DMS 273 (cell line): ENCODE measurements at regions not wholly inside any gene's neighbourhood (a gene's known extent, or its start where the extent isn't known, plus 50 kb on each side); places are given as distances from the start of the nearest gene placed in this dataset.
"Not testable (repeated sequence)": the region's sequence is repeated elsewhere in the genome, so short reads cannot be mapped to it uniquely, and the experiment has no call there.

Experiments used
- DNase-seq: peaks from one replicate; lab custom pipeline; 2025; ENCODE audit not compliant: unreplicated experiment; lab: John Stamatoyannopoulos, UW

- no peak for DNase-seq
These were observed 61.1 kb downstream of the MAD2L1 start for GRCh38 chr4:120005527-120005926.

- no peak for DNase-seq
These were observed 61.6 kb downstream of the MAD2L1 start for GRCh38 chr4:120005076-120005475.

GRCh38 chr4:120004054-120004453, 62.6 kb downstream of the MAD2L1 start:
- no peak for DNase-seq

GRCh38 chr4:120003193-120003592, 63.5 kb downstream of the MAD2L1 start:
- no peak for DNase-seq

GRCh38 chr4:120001850-120002249, 64.8 kb downstream of the MAD2L1 start:
- no peak for DNase-seq

GRCh38 chr4:120000591-120001296, 65.9 kb downstream of the MAD2L1 start:
- no peak for DNase-seq

DNA sequence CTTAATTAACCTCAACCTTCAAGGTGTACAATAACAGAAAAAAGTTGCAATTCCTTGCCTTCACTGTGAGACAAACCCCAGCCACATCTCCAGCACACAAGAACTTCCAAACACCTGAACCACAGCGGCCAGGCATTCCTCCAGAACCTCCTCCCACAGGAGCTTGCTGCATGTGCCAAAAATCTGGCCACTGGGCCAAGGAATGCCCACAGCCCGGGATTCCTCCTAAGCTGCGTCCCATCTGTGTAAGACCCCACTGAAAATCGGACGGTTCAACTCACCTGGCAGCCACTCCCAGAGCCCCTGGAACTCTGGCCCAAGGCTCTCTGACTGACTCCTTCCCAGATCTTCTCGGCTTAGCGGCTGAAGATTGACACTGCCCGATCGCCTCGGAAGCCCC, 70.6 kb downstream of the MAD2L1 start:
- DNase-seq, result not testable (repeated sequence)

- DNase-seq, result peak; percentile 2
These were observed 81.7 kb downstream of the MAD2L1 start for GRCh38 chr4:119984996-119985395.

DNA sequence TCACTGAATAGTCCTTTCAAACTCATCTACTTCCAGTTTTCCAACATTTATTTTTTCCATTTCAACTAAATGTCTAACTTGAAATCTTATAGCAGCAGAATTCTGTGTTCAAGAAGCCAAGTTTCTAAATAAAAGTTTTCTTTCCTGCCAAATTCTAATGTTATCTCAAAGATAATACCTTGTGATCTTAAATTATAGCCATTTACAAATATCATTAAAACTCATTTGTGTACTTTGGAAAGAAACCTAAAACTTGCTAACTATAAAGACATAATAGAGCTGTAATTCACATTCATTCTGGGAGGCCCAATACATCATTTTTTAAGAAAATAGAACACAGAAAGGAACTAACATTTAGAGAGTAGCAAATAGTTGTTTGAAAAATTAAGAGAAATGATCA, 83.9 kb downstream of the MAD2L1 start:
- DNase-seq, result no peak

GRCh38 chr4:119980456-119980855, 86.2 kb downstream of the MAD2L1 start:
- no peak for DNase-seq

DNA sequence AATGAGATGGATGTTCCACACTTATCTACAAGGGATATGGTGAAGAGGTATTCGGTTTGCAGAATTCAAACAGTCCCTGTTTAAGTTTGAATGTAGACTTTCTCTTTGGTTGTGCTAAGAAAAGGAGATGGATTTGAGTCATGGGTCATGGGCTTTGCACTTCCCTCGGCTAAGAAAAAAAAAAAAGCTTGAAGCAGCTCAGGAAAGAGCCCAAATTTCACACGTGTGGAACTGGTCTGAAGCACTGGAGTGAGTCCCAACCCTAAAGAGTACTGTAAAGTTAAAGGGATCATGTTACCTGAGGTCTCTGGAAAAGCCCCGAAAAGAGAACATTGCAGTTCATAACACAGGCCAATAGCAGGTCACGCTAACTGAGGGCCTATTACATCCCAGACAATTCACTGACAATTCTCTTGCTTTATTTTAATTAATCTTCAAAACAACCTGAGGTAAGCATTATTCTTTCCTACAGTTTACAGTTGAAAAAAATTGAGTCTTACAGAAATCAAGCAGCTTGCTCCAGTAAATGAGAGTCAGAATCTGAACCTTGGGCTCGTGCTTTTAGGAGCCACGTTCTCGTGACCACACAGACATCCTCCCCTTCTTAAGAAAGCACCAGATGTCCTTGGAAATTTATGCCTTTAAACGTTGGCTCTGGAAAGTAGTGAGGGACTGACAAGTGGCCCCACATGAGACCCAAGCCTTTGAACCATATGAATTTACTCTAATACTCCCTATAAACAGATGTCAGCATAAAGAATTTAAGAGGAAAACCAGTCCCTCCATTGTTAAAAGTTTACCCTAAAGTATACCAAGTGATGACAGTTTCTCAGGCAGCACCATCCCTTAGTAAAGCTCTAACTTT, 89.3 kb downstream of the MAD2L1 start:
- DNase-seq, result peak; percentile 2

- no peak for DNase-seq
These were observed 95.1 kb downstream of the MAD2L1 start for GRCh38 chr4:119971431-119972084.

GRCh38 chr4:119962631-119963030, 104.0 kb downstream of the MAD2L1 start:
- no peak for DNase-seq

DNA sequence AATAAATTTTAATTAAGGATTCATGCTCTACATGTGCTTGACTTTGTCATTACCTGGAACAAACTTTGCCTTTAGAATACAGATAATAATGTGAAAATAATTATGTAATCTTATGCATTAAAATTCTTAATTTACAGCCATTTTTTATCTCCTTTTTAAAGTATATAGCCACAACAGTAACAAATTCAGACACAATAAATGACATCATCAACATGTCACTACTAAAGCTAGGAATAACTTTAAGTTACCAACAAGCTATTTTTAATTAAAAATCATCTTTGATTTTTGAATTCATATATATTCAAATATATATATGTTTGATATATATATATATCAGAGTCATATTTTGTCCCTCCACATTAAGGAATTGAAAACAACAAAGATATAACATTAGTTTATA, 107.7 kb downstream of the MAD2L1 start:
- DNase-seq, result no peak

GRCh38 chr4:119955256-119955655, 111.4 kb downstream of the MAD2L1 start:
- DNase-seq, result no peak

DNA sequence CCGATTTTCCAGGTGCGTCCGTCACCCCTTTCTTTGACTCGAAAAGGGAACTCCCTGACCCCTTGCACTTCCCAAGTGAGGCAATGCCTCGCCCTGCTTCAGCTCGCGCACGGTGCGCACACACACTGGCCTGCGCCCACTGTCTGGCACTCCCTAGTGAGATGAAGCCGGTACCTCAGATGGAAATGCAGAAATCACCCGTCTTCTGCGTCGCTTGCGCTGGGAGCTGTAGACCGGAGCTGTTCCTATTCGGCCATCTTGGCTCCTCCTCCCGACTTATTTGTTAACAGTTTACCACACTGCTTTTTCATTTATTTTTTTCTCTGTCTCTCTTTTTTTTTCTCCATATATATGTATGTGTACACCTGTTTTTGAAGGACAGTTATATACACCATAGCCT, 112.2 kb downstream of the MAD2L1 start:
- not testable (repeated sequence) for DNase-seq

DNA sequence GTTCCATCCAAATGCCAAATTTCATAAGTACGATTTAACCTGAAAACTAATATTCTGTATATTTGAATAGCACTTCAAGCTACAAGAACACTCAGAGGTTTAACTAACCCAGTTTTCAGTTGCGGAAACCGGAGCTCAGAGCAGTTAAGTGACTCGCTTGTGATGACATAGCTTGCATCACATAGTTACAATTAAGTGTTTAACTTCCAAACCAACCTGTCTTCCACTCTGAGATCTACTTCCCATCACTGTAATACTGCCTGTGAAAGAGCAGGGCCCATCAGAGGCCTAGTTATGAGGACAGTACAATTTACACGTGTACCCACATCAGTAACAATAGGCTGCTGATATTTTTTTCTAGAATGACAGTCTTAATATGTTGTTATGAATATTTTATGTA, 120.3 kb downstream of the MAD2L1 start:
- DNase-seq, result no peak

DNA sequence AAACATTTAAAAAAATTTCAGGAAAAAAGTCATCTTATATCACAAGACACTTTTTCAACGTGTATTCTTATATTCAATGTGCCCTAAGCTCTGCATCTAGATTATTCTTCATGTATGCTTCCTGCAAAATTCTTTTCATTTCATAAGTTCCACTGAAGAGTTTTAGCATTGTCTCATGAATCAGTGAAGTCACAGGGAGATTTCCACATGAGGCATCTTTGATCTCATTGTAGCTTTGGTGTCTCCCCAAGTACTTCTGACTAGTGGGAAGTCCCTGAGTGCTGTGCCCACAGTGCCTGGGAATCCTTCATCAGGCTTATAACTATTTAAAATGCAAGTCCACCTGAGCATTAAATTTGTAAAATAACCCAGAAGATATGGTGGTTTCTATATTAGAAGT, 123.8 kb downstream of the MAD2L1 start:
- DNase-seq, result no peak

DNA sequence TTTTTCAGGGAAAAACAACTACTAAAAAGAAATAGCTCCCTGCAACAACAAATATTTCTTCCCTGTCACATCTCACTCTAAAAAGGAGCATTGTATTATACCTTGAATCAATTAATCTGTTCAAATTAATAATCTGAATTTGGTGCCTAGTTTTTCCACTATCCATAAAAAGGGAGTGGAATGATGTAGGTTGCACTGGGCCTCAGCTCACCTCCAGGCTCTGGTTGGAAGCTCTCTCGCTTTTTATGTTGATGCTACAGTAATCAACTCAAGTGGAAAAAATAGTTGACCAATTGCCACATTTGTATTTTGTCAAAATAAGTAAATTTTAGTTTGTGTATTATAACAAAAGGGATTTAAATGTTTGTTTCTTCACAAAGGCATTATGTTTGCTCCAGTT, 126.1 kb downstream of the MAD2L1 start:
- DNase-seq, result no peak

DNA sequence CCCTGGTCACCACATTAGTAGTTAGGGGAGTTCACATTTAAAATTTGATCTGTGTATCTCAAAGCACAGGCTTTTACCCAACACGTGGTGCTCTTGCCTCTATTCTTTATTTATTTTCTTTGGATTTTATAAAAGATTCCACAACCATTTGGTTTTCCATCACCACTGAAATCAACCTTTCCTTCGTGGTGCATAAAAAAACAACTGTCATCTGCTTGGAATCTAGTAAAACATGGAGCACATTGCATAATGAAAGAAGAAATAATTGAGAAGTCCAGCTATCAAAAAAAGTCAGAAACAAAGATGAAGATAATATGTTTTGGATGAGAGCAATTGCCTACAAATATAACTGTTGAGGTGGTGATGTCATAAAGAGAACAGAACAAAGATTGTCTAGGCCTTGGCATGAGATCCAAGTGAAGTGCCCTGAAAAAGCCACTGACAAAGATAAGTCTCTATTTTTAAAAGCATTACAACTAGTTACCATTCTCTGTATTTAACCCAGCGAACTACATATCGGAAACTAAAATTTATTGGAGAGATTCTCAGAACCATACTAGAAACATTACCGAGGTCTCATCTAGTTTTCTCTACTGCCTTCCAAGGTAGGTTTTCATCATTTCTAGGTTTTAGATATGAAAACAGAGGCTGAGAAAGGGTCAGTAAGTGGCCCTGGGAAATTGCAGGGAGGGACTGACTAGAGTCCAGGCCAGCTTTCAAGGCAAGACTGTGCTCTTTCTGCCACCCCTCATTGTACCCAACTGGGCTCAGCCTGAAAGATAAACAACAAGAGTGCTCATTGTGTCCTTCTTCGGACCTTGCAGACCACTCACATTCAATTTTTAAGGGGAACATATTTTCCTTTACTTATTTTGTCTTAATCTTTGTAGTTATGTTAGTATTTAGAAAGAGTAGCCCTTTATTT, 127.3 kb downstream of the MAD2L1 start:
- no peak for DNase-seq

- no peak for DNase-seq
These were observed 128.9 kb downstream of the MAD2L1 start for GRCh38 chr4:119937746-119938145.
